ENCODE measurements at regions not wholly inside any gene's neighbourhood (a gene's known extent, or its start where the extent isn't known, plus 50 kb on each side); places are given as distances from the start of the nearest gene placed in this dataset.
"Not testable (repeated sequence)": the region's sequence is repeated elsewhere in the genome, so short reads cannot be mapped to it uniquely, and the experiment has no call there.

DNA sequence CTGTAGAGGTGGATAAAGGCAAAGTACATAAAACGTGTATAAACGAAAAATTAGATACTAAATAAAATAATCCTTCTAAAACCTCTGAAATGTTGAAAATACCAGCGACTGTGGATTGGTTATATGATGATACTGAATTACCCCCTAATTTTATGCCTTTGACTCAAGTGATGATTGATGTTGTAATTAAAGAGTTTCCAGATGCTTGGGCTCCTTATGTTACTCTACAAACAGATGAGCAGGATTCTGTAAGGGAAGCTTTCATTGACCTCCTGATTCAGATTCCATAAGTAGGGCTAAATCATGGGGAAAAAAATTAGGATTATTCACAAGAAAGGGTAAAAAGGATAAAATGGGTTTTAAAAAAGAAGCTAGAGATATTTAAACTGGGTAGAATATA lies 418.2 kb upstream of the SLC39A10 start:
- no peaks in the 10 kb centered on the region for H3K27me3 ChIP-seq (replicated peaks)
- DNase-seq (ENCODE audit: low read depth in 1 of 2, low spot score in 2 of 2) = no peak
- no peak overlapping the region for H3K27ac ChIP-seq
- no peak overlapping the region for H3K4me3 ChIP-seq
- no peaks in the 10 kb centered on the region for H3K9me3 ChIP-seq (replicated peaks)
- H3K4me1 ChIP-seq (replicated peaks) = no peaks in the 10 kb centered on the region
- no peaks in the 10 kb centered on the region for H3K36me3 ChIP-seq

DNA sequence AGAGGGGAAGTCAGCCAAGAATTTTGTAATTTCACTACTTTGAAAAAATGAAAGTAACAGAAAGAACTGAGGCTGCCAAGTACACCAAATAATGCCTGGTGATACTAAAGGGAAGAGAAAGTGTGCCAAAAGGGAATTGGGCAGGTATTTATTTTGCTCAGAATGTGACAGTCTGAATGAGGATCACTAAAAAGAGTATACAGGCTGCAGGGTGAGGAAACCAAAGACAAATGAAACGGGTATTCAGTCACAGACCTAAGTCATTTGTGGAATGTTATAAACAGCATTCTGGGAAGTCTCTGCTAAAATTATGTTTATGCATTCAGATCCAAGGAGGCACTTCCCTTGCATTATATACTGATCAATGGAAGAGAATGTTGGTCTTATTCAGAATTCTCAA lies 418.6 kb upstream of the SLC39A10 start:
- Histone ChIP-seq H3K27me3 (replicated peaks) (no peaks in the 10 kb centered on the region), H3K4me1 (replicated peaks) (no peaks in the 10 kb centered on the region), H3K9me3 (replicated peaks) (no peaks in the 10 kb centered on the region), H3K36me3 (no peaks in the 10 kb centered on the region), H3K27ac (no peak overlapping the region), H3K4me3 (no peak overlapping the region)
- no peak for DNase-seq (ENCODE audit: low read depth in 1 of 2, low spot score in 2 of 2)

DNA sequence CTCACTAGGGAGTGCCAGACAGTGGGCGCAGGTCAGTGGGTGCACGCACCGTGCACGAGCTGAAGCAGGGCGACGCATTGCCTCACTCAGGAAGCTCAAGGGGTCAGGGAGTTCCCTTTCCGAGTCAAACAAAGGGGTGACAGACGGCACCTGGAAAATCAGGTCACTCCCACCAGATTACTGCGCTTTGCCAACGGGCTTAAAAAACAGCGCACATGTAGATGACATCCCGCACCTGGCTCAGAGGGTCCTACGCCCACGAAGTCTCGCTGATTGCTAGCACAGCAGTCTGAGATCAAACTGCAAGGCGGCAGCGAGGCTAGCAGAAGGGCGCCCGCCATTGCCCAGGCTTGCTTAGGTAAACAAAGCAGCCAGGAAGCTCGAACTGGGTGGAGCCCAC lies 428.5 kb upstream of the SLC39A10 start:
- not testable (repeated sequence) for H3K27ac ChIP-seq; H3K4me1 ChIP-seq (replicated peaks); DNase-seq (ENCODE audit: low read depth in 1 of 2, low spot score in 2 of 2); H3K36me3 ChIP-seq; H3K27me3 ChIP-seq (replicated peaks); H3K9me3 ChIP-seq (replicated peaks); H3K4me3 ChIP-seq

DNA sequence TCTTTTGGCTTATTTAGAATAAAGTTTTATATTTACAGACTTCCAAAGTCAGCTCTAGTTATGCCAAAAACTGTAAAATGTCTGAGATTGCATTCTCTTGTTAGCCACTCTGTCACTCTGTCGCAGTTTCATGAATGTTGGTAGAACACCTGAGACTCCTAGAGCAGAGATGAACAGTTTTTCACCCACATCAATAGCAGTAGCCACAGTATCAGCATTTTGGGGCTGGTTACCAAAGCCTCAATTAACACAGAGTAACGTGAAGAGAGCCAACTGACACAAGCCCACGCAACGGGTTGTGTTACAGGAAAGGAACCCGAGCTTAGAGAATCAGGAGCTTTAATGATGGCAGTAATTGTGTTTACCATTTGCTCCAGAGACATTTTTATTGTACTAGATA lies 443.0 kb upstream of the SLC39A10 start:
- H3K27me3 ChIP-seq (replicated peaks) = no peaks in the 10 kb centered on the region
- H3K36me3 ChIP-seq = no peaks in the 10 kb centered on the region
- no peaks in the 10 kb centered on the region for H3K4me1 ChIP-seq (replicated peaks)
- no peak overlapping the region for H3K27ac ChIP-seq
- no peaks in the 10 kb centered on the region for H3K9me3 ChIP-seq (replicated peaks)
- no peak for DNase-seq (ENCODE audit: low read depth in 1 of 2, low spot score in 2 of 2)
- H3K4me3 ChIP-seq = no peak overlapping the region

DNA sequence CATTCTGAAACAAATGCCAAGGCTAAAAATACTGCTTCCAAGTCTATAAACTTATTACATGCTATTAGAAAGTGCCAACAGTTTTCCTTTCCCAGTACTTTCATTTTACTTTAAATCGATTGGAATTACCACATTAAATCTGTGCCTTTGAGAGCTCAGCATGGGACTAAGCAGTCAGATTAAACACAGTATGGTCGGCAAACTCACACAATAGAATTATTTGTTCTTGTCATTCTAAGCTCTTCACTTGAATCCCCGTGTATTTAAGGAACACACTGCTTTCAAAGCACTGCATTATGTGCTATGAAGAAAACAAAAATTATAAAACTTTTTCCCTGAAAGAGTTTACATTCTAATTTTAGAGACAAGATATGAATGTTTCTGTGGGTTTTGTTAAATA lies 444.4 kb upstream of the SLC39A10 start:
- Histone ChIP-seq H3K27me3 (replicated peaks) (no peaks in the 10 kb centered on the region), H3K4me3 (no peak overlapping the region), H3K27ac (no peak overlapping the region), H3K36me3 (no peaks in the 10 kb centered on the region), H3K4me1 (replicated peaks) (no peaks in the 10 kb centered on the region), H3K9me3 (replicated peaks) (no peaks in the 10 kb centered on the region)
- DNase-seq (ENCODE audit: low read depth in 1 of 2, low spot score in 2 of 2) = no peak

DNA sequence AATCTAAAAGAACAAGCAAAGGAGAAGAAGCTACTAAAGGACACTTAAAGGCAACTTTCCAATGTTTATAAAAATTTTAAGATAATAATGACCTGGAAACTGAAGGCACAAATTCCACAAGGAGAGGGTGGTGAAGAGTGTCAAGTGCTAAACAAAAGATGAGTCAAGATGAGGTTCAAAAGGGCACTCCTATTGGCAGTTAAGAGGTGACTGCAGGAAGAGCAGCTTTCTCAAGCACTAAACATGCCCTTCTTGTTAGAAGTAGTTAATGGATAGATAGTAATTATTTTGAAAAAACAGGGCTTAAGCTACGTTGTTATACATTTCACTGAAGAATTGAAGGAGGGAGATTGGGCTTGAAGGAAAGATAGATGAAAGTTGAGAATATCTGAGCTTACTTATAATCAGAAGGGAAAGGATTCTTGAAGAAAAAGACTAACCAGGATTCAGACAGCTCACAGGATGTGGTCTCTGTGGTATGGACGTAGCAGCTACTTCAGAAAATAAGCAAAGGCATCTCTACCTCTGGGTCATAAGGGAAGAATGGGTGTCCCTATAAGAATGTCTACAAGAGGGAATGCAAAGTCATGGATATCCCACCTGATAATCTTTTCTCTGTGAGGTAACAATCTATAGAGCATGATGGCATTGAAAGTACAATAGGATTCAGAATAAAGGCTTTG lies 454.7 kb upstream of the SLC39A10 start:
- DNase-seq (ENCODE audit: low read depth in 1 of 2, low spot score in 2 of 2) = peak in 1 of 2 experiments; percentile 32
- H3K4me3 ChIP-seq = no peak overlapping the region
- peak overlapping the region; percentile 44 for H3K27ac ChIP-seq
- no peaks in the 10 kb centered on the region for H3K9me3 ChIP-seq (replicated peaks)
- no peaks in the 10 kb centered on the region for H3K27me3 ChIP-seq (replicated peaks)
- peaks cover 5% of the 10 kb centered on the region; the same call in 1 of the 2 replicates for H3K4me1 ChIP-seq (replicated peaks)
- no peaks in the 10 kb centered on the region for H3K36me3 ChIP-seq

DNA sequence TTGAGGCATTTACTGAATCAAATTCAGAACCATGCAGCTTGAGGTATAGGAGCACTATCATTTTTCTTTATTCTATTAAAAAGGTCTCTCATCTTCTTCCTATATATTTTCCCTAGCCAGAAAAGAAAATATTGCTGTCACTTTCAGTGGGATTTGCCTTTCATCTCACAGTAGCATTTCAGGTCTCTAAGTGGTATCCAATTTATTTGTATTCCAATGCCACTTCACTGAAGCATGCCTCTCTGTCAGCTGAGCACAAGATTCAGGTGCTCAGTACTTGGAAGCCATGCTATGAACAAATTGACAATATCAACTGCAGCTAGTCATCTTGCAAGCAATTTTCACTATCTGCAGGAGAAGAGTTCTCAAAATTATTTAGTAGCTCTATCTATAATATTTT lies 457.2 kb upstream of the SLC39A10 start:
- H3K27me3 ChIP-seq (replicated peaks) = no peaks in the 10 kb centered on the region
- DNase-seq (ENCODE audit: low read depth in 1 of 2, low spot score in 2 of 2) = no peak
- H3K4me1 ChIP-seq (replicated peaks) = peaks cover 5% of the 10 kb centered on the region; the same call in 1 of the 2 replicates
- H3K36me3 ChIP-seq = no peaks in the 10 kb centered on the region
- H3K4me3 ChIP-seq = no peak overlapping the region
- no peak overlapping the region for H3K27ac ChIP-seq
- no peaks in the 10 kb centered on the region for H3K9me3 ChIP-seq (replicated peaks)

DNA sequence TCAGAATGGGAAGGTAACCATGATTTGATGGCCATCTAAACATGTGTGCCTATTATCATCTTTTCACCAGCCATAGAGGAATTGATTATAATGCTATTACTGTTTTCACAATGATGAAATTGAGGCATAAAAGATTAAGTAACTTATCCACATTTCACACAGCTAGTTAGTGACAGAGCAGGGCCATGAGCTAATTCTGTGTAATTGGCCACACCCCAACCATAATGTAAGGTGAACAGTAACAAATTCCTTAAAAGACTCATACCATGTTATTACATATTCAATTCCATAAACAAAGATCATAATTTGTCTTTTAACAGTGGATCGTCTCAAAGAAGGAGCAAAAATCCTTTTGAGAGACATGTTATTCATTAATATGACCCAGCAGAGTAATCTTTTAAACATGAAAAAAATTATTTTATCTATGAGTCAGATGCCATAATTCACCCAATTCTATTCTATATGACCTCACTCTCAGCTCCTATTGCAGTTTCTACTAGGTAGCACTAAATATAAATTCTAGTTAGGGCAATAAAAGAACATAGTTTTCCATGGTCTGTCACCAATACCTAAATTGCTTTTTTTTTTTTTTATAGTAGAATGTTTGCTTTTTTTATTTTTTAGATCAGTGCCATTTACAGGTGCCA lies 475.8 kb upstream of the SLC39A10 start:
- Histone ChIP-seq H3K27me3 (replicated peaks) (no peaks in the 10 kb centered on the region), H3K9me3 (replicated peaks) (no peaks in the 10 kb centered on the region), H3K4me1 (replicated peaks) (no peaks in the 10 kb centered on the region), H3K27ac (no peak overlapping the region), H3K36me3 (no peaks in the 10 kb centered on the region), H3K4me3 (no peak overlapping the region)
- DNase-seq (ENCODE audit: low read depth in 1 of 2, low spot score in 2 of 2) = no peak

DNA sequence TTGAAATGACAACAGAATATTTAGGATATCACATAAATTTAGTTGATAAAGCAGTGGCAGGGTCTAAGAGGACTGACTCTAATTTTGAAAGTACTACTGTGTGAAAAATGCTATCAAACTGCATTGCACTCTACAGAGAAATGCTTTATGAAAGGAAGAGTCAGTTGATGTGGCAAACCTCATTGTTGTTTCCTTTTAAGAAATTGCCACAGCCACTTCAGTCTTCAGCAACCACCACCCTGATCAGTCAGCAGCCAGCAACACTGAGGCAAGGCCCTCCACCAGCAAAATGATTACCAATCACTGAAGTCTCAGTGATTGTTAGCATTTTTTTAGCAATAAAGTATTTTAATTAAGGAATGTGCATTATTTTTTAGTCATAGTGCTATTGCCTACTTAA lies 488.7 kb upstream of the SLC39A10 start:
- no peak overlapping the region for H3K27ac ChIP-seq

DNA sequence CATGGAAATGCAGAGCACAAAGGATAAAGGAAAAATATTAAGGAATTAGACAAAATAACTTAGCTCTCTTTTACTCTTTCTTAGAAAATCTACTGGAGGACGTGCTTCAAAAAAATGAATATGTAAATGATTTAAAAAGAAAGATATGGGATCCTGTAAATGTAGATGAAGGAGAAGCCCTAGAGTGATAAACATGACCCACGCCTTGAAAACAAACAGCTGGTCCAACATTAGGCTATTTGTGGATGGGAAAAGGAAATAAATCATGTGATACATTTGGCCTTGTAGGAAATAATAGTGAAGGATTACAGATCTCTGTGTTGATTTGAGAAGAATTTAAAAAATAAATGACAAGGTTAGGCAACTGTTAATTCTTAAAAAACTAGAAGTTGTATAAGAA lies 492.1 kb upstream of the SLC39A10 start:
- no peak for DNase-seq (ENCODE audit: low read depth in 1 of 2, low spot score in 2 of 2)
- Histone ChIP-seq H3K36me3 (no peaks in the 10 kb centered on the region), H3K27me3 (replicated peaks) (no peaks in the 10 kb centered on the region), H3K27ac (no peak overlapping the region), H3K4me1 (replicated peaks) (no peaks in the 10 kb centered on the region), H3K4me3 (no peak overlapping the region), H3K9me3 (replicated peaks) (0 out of 2 replicates have a peak, but pooled peaks cover 3% of the 10 kb centered on the region)

More for the DNA sequence above, 488.7 kb upstream of the SLC39A10 start:
- H3K27me3 ChIP-seq (replicated peaks) = no peaks in the 10 kb centered on the region
- no peaks in the 10 kb centered on the region for H3K4me1 ChIP-seq (replicated peaks)
- H3K36me3 ChIP-seq = no peaks in the 10 kb centered on the region
- no peaks in the 10 kb centered on the region for H3K9me3 ChIP-seq (replicated peaks)
- no peak overlapping the region for H3K4me3 ChIP-seq
- DNase-seq (ENCODE audit: low read depth in 1 of 2, low spot score in 2 of 2) = no peak

DNA sequence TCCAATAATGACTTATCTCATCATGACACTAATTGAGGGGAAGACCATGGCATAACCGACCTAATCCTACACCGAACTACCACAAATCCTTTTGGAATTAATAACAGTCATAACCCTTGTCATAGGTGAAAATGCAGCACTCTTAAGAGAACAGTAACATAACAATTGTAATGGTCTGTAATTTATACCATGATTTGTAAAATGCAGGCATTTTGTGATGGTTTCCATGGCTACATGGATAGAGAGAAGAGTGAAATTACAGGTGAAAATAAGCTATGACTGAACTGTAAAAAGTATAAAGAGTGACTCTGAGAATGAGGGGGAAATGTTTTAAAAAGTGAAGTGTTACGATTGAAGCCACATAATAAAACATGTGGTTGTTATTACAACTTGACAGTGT lies 494.1 kb upstream of the SLC39A10 start:
- Histone ChIP-seq H3K9me3 (replicated peaks) (0 out of 2 replicates have a peak, but pooled peaks cover 3% of the 10 kb centered on the region), H3K27ac (no peak overlapping the region), H3K27me3 (replicated peaks) (no peaks in the 10 kb centered on the region), H3K36me3 (no peaks in the 10 kb centered on the region), H3K4me3 (no peak overlapping the region), H3K4me1 (replicated peaks) (no peaks in the 10 kb centered on the region)
- no peak for DNase-seq (ENCODE audit: low read depth in 1 of 2, low spot score in 2 of 2)

DNA sequence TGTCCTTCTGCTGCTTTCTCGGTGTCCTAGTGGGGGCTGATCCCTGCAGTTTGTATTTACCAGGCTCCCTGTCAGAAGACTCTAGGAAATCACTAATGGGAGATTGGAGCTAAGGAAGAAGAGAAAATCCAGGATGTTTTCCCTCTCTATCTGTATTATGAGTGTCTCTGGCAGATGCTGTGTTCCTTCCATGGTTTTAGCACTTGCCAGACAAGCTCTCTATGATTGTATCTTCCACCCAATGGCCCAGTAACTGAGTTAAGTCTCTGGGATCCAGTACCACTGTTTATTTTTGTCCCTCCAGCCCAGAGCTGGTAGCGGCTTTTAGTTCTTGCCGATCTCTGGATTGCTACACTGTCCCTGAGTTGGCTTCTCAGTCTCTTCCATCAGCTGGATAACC lies 494.8 kb upstream of the SLC39A10 start:
- Histone ChIP-seq H3K27ac (no peak overlapping the region), H3K9me3 (replicated peaks) (0 out of 2 replicates have a peak, but pooled peaks cover 3% of the 10 kb centered on the region), H3K4me3 (no peak overlapping the region), H3K27me3 (replicated peaks) (no peaks in the 10 kb centered on the region), H3K36me3 (no peaks in the 10 kb centered on the region), H3K4me1 (replicated peaks) (no peaks in the 10 kb centered on the region)
- DNase-seq (ENCODE audit: low read depth in 1 of 2, low spot score in 2 of 2) = no peak

DNA sequence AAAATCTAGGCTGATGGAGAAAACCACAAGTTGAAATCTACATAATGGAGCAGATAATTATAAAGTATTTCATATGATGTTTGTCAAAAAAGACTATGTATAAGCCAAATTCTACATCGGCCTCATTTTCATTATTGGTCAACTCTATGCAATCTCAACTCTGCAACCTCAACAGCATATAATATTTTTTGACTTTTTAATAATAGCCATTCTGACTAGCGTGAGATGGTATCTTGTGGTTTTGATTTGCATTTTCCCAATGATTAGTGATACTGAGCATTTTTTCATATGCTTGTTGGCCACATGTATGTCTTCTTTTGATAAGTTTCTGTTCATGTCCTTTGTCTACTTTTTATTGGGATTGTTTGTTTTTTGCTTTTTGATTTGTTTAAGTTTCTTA lies 496.1 kb upstream of the SLC39A10 start:
- H3K4me3 ChIP-seq = no peak overlapping the region
- no peak for DNase-seq (ENCODE audit: low read depth in 1 of 2, low spot score in 2 of 2)
- 0 out of 2 replicates have a peak, but pooled peaks cover 3% of the 10 kb centered on the region for H3K9me3 ChIP-seq (replicated peaks)
- H3K4me1 ChIP-seq (replicated peaks) = no peaks in the 10 kb centered on the region
- no peak overlapping the region for H3K27ac ChIP-seq
- H3K27me3 ChIP-seq (replicated peaks) = no peaks in the 10 kb centered on the region
- no peaks in the 10 kb centered on the region for H3K36me3 ChIP-seq

DNA sequence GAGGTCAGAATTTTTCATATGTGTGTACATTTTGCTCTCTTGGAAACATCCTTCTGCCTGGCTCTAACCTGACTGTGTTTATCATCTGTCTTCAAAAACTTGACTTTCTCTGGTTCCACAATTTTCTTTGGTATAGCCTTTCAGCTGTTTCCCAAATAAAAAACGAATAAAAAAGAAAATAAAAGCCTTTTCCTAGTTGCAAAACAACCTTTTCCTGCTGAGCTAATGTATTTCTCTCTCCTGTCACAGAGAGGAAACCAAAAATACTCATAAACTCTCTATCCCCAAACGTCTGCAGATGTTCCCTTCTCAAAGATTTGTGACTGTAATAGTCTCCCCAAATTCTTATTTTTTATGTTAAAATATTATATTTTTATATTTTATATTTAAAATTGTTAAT lies 505.3 kb upstream of the SLC39A10 start:
- no peak for DNase-seq (ENCODE audit: low read depth in 1 of 2, low spot score in 2 of 2)
- Histone ChIP-seq H3K27me3 (replicated peaks) (no peaks in the 10 kb centered on the region), H3K36me3 (no peaks in the 10 kb centered on the region), H3K4me3 (no peak overlapping the region), H3K27ac (no peak overlapping the region), H3K4me1 (replicated peaks) (no peaks in the 10 kb centered on the region), H3K9me3 (replicated peaks) (no peaks in the 10 kb centered on the region)

All from SJSA1 (cell line).